ENCODE measurements at regions not wholly inside any gene's neighbourhood (a gene's known extent, or its start where the extent isn't known, plus 50 kb on each side); places are given as distances from the start of the nearest gene placed in this dataset.
"Not testable (repeated sequence)": the region's sequence is repeated elsewhere in the genome, so short reads cannot be mapped to it uniquely, and the experiment has no call there.

- TF ChIP-seq WT1 (tag by site-specific recombination; IDR thresholded peaks at IDR 0.05); ZNF658 (tag by site-specific recombination; IDR thresholded peaks at IDR 0.05); REST (tag by site-specific recombination; IDR thresholded peaks at IDR 0.05); ZNF16 (tag by site-specific recombination; IDR thresholded peaks at IDR 0.05; ENCODE audit: low read depth); ZBTB8A (tag by site-specific recombination; IDR thresholded peaks at IDR 0.05); MEIS1 (CRISPR knock-in tag; IDR thresholded peaks at IDR 0.05; ENCODE audit: borderline replicate concordance); ZNF530 (tag by site-specific recombination; IDR thresholded peaks at IDR 0.05; ENCODE audit: low read depth); ZNF510 (tag by site-specific recombination; IDR thresholded peaks at IDR 0.05; ENCODE audit: insufficient replicate concordance); SP2 (tag by site-specific recombination; IDR thresholded peaks at IDR 0.05): not testable (repeated sequence)
- TF ChIP-seq, protein P1, sequence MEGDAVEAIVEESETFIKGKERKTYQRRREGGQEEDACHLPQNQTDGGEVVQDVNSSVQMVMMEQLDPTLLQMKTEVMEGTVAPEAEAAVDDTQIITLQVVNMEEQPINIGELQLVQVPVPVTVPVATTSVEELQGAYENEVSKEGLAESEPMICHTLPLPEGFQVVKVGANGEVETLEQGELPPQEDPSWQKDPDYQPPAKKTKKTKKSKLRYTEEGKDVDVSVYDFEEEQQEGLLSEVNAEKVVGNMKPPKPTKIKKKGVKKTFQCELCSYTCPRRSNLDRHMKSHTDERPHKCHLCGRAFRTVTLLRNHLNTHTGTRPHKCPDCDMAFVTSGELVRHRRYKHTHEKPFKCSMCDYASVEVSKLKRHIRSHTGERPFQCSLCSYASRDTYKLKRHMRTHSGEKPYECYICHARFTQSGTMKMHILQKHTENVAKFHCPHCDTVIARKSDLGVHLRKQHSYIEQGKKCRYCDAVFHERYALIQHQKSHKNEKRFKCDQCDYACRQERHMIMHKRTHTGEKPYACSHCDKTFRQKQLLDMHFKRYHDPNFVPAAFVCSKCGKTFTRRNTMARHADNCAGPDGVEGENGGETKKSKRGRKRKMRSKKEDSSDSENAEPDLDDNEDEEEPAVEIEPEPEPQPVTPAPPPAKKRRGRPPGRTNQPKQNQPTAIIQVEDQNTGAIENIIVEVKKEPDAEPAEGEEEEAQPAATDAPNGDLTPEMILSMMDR (tag by site-specific recombination; IDR thresholded peaks at IDR 0.05): not testable (repeated sequence)
- TF ChIP-seq, protein P2, sequence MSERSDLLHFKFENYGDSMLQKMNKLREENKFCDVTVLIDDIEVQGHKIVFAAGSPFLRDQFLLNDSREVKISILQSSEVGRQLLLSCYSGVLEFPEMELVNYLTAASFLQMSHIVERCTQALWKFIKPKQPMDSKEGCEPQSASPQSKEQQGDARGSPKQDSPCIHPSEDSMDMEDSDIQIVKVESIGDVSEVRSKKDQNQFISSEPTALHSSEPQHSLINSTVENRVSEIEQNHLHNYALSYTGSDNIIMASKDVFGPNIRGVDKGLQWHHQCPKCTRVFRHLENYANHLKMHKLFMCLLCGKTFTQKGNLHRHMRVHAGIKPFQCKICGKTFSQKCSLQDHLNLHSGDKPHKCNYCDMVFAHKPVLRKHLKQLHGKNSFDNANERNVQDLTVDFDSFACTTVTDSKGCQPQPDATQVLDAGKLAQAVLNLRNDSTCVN (tag by site-specific recombination; optimal IDR thresholded peaks at IDR 0.05): not testable (repeated sequence)
These were observed 1000.9 kb upstream of the CDH18 start for GRCh38 chr5:20988933-20989332.
